ENCODE measurements at regions not wholly inside any gene's neighbourhood (a gene's known extent, or its start where the extent isn't known, plus 50 kb on each side); places are given as distances from the start of the nearest gene placed in this dataset.

- ChIA-PET CTCF (interaction anchor here (1.8 kb wide), 1 partner anchor 227 kb away, joined by 4 read pairs; no protein-coding TSS in a partner anchor), SMC1A (ENCODE audit: uncharacterized antibody, unreplicated experiment) (interaction anchor here (0.8 to 2.0 kb wide), 5 partner anchors 8 to 100 kb away, joined by 3 to 6 read pairs (median 3); no protein-coding TSS in a partner anchor), POLR2A (interaction anchor here (1.0 kb wide), 1 partner anchor 15 kb away, joined by 3 read pairs; no protein-coding TSS in a partner anchor), RAD21 (ENCODE audit: unreplicated experiment) (interaction anchor here (0.8 to 1.7 kb wide), 3 partner anchors 9 to 27 kb away, joined by 3 to 8 read pairs (median 5); no protein-coding TSS in a partner anchor)
- intact Hi-C loops (cut with micrococcal nuclease; ENCODE audit: unreplicated experiment), result no loop called here
- H3K4me3 ChIP-seq, result peak overlapping the region; percentile 4; the same call in 1 of the 2 replicates
- FAIRE-seq (peak; percentile 86), ATAC-seq (peak; percentile 91), DNase-seq (ENCODE audit: low read depth, low spot score) (peak; percentile 79)
- peaks cover 23% of the 10 kb centered on the region for H3K4me1 ChIP-seq (ENCODE audit: control insufficient read depth, insufficient read depth, low read length)
- no TSS peak for BruUV-seq (replicated peaks)
- no peaks in the 10 kb centered on the region for H3K36me3 ChIP-seq (ENCODE audit: control insufficient read depth in 2 of 2, insufficient read depth in 2 of 2, low read length in 1 of 2)
- peaks cover 11% of the 10 kb centered on the region for H3K9me3 ChIP-seq (replicated peaks; ENCODE audit: control insufficient read depth, insufficient read depth, low read length)
- H4K20me1 ChIP-seq (ENCODE audit: control insufficient read depth, insufficient read depth), result no peaks in the 10 kb centered on the region
- H2AFZ ChIP-seq (ENCODE audit: control insufficient read depth, low read depth, low read length), result peak overlapping the region; percentile 75
- WGBS (ENCODE audit: insufficient coverage, insufficient replicate concordance, low lambda C conversion rate, missing lambda C conversion rate), result 3% methylated on average over 4 of the region's 4 CpGs
- peak overlapping the region; percentile 88; the same call in 1 of the 2 replicates for H3K4me2 ChIP-seq (ENCODE audit: control insufficient read depth, insufficient read depth)
- peak overlapping the region; percentile 84 for H3K27ac ChIP-seq (ENCODE audit: control insufficient read depth, insufficient read depth)
- peak overlapping the region; percentile 36; the same call in 1 of the 2 replicates for H3K9ac ChIP-seq (ENCODE audit: control insufficient read depth, insufficient read depth, low read length)
- H3K79me2 ChIP-seq (ENCODE audit: control insufficient read depth, insufficient read depth, low read length), result no peaks in the 10 kb centered on the region
- in situ Hi-C loops (cut with MboI), result no loop called here
- H3K27me3 ChIP-seq (replicated peaks in 1 of 2; ENCODE audit: control insufficient read depth in 2 of 2, insufficient read depth in 2 of 2, low read length in 1 of 2), result no peaks in the 10 kb centered on the region
- peak; percentile 97 for TF ChIP-seq RUNX3 (IDR thresholded peaks at IDR 0.05; ENCODE audit: low read length)
- TF ChIP-seq ZNF384 (IDR thresholded peaks at IDR 0.05; ENCODE audit: borderline replicate concordance, low read depth, low read length), result peak; percentile 66; the same call in 1 of the 2 replicates
- TF ChIP-seq RELA (IDR thresholded peaks at IDR 0.05; ENCODE audit: borderline replicate concordance, partially characterized antibody), result no peak
- TF ChIP-seq E2F8 (IDR thresholded peaks at IDR 0.05; ENCODE audit: low read depth, partially characterized antibody), result no peak
- TF ChIP-seq RFX5 (IDR thresholded peaks at IDR 0.05; ENCODE audit: low read depth, low read length), result no peak
- no peak for TF ChIP-seq MAX (IDR thresholded peaks at IDR 0.05; ENCODE audit: low read depth, low read length)
- TF ChIP-seq, protein P1, sequence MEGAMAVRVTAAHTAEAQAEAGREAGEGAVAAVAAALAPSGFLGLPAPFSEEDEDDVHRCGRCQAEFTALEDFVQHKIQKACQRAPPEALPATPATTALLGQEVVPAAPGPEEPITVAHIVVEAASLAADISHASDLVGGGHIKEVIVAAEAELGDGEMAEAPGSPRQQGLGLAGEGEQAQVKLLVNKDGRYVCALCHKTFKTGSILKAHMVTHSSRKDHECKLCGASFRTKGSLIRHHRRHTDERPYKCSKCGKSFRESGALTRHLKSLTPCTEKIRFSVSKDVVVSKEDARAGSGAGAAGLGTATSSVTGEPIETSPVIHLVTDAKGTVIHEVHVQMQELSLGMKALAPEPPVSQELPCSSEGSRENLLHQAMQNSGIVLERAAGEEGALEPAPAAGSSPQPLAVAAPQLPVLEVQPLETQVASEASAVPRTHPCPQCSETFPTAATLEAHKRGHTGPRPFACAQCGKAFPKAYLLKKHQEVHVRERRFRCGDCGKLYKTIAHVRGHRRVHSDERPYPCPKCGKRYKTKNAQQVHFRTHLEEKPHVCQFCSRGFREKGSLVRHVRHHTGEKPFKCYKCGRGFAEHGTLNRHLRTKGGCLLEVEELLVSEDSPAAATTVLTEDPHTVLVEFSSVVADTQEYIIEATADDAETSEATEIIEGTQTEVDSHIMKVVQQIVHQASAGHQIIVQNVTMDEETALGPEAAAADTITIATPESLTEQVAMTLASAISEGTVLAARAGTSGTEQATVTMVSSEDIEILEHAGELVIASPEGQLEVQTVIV (IDR thresholded peaks at IDR 0.05; ENCODE audit: borderline replicate concordance, partially characterized antibody), result no peak
- peak; percentile 86 for TF ChIP-seq NFIC (IDR thresholded peaks at IDR 0.05; ENCODE audit: low read depth, low read length)
- peak; percentile 82; the same call in 1 of the 2 replicates for TF ChIP-seq MTA3 (IDR thresholded peaks at IDR 0.05; ENCODE audit: borderline replicate concordance, low read length)
- TF ChIP-seq MYB (IDR thresholded peaks at IDR 0.05; ENCODE audit: borderline replicate concordance, low read depth, low read length), result no peak
- TF ChIP-seq CBFB (IDR thresholded peaks at IDR 0.05; ENCODE audit: low read depth), result peak; percentile 75; the same call in 1 of the 2 replicates
- peak; percentile 59; the same call in 1 of the 2 replicates for TF ChIP-seq RELB (IDR thresholded peaks at IDR 0.05; ENCODE audit: low read depth)
- no peak for TF ChIP-seq FOS (IDR thresholded peaks at IDR 0.05; ENCODE audit: borderline replicate concordance, extremely low read depth, insufficient read length)
- peak; percentile 74 for TF ChIP-seq MTA2 (IDR thresholded peaks at IDR 0.05; ENCODE audit: low read depth)
Measured at GRCh38 chr5:174273325-174273724, 227.8 kb downstream of the NSG2 start.

Measured in GM12878 (cell line).